Right lobe of liver (tissue), 4 donors: ENCODE measurements at regions not wholly inside any gene's neighbourhood (a gene's known extent, or its start where the extent isn't known, plus 50 kb on each side); places are given as distances from the start of the nearest gene placed in this dataset.

ENCODE experiments used
- POLR2A ChIP-seq: fragments of 450-650 bp; IDR thresholded peaks from one replicate; pipeline ENCODE4 v1.6.1; 2017; ENCODE audit warnings: antibody characterized with exemption, mild to moderate bottlenecking
- TF ChIP-seq, protein P1 (sequence below), 4 donors: fragments of 200-600 bp in 3 of 4; fragments of 450-650 bp in 1 of 4; IDR thresholded peaks; one replicate each; pipeline versions ENCODE4 v1.5.1 to v1.8.0; 2016 to 2022; ENCODE audit warnings: antibody characterized with exemption in 4 of 4, mild to moderate bottlenecking in 2 of 4
- donor health status: DM: no; HTN: no; CAD: no.
- donor health status: DM: no; HTN: no; CAD: no.
- donor health status: DM: no; HTN: yes; CAD: no.

- TF ChIP-seq, protein P1, sequence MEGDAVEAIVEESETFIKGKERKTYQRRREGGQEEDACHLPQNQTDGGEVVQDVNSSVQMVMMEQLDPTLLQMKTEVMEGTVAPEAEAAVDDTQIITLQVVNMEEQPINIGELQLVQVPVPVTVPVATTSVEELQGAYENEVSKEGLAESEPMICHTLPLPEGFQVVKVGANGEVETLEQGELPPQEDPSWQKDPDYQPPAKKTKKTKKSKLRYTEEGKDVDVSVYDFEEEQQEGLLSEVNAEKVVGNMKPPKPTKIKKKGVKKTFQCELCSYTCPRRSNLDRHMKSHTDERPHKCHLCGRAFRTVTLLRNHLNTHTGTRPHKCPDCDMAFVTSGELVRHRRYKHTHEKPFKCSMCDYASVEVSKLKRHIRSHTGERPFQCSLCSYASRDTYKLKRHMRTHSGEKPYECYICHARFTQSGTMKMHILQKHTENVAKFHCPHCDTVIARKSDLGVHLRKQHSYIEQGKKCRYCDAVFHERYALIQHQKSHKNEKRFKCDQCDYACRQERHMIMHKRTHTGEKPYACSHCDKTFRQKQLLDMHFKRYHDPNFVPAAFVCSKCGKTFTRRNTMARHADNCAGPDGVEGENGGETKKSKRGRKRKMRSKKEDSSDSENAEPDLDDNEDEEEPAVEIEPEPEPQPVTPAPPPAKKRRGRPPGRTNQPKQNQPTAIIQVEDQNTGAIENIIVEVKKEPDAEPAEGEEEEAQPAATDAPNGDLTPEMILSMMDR (IDR thresholded peaks at IDR 0.05): no peak
- no peak for TF ChIP-seq POLR2A
Observed at GRCh38 chr22:47236161-47236560, 473.7 kb downstream of the TBC1D22A start.
